HG02981 (cell line): ENCODE measurements at regions not wholly inside any gene's neighbourhood (a gene's known extent, or its start where the extent isn't known, plus 50 kb on each side); places are given as distances from the start of the nearest gene placed in this dataset.
"Not testable (repeated sequence)": the region's sequence is repeated elsewhere in the genome, so short reads cannot be mapped to it uniquely, and the experiment has no call there.

Experiments
- ATAC-seq: cut with Tn5 transposase; IDR thresholded peaks from one replicate; pipeline ENCODE4 v1.9.1; 2021; ENCODE audit warnings: mild to moderate bottlenecking, moderate library complexity; ENCODE audit not compliant: unreplicated experiment

DNA sequence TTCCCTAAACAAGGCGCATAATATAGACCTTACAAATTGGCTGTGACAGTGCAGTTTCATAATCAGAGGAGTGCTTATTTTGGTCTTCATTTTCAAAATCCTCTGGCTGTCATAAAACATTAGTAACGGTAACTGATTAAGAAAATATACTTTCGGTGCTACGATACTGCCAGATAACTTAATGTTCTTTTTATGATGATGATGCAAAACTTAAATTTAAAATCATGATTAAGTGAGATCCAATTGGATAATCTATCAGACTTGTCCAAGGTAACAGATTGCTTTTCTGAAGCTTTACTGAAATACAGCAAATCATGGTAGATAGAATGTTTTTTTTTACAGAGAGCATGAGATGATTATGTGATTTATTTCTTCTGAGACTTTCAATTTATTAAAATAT, 364.2 kb upstream of the CNTN3 start:
- no peak for ATAC-seq

DNA sequence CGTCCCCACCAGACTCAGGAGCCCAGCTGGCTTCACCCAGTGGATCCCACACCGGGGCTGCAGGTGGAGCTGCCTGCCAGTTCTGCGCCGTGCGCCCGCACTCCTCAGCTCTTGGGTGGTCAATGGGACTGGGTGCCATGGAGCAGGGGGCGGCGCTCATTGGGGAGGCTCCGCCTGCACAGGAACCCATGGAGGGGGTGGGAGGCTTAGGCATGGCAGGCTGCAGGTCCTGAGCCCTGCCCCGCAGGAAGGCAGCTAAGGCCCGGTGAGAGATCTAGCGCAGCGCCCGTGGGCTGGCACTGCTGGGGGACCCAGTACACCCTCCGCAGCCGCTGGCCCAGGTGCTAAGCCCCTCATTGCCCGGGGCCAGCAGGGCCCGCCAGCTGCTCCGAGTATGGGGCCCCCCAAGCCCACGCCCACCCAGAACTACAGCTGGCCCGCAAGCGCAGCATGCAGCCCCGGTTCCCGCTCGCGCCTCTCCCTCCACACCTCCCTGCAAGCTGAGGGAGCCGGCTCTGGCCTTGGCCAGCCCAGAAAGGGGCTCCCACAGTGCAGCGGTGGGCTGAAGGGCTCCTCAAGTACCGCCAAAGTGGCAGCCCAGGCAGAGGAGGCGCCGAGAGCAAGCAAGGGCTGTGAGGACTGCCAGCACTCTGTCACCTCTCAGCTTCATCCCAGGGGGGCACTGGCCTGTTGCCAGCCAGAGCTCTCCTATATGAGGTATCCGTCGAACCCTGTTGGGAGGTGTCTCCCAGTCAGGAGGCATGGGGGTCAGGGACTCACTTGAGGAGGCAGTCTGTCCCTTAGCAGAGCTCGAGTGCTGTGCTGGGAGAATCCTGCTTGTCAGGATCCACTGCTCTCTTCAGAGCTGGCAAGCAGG, 370.8 kb upstream of the CNTN3 start:
- ATAC-seq: not testable (repeated sequence)

DNA sequence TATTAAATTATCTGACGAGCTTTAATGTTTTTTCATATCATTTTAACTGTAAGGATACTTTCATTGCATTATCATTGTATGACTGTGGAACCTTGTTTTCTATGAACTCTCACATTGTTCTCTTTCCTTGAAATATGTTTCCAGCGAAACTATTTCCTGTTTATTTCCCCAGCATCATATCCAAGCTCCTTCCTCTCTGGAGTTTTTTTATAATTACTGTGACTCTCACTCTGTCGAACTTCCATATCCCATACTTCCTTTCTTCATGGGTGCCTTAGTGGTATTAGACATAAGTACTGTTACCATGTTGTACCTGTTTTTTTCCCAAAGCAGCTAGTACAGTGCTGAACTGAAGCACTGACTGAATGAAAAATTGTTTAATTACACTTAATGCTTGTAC, 373.6 kb upstream of the CNTN3 start:
- no peak for ATAC-seq

DNA sequence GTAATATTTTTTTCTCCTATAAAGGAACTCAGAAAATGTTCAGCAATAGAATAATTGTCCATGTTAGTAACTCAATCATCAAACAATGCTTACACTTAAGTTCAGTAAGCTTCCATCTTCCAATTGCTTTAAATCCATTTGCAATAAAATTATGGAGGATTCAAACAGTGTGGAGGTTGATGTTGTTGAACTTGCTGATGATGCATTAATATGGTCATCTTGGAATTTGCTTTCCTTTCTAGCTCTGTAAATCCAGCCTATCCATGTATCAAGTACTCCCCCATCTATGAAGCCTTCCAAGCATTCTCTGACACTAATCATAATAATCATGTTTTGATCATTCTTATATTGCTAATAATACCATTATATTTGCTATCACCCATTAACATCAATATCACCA, 378.4 kb upstream of the CNTN3 start:
- no peak for ATAC-seq

DNA sequence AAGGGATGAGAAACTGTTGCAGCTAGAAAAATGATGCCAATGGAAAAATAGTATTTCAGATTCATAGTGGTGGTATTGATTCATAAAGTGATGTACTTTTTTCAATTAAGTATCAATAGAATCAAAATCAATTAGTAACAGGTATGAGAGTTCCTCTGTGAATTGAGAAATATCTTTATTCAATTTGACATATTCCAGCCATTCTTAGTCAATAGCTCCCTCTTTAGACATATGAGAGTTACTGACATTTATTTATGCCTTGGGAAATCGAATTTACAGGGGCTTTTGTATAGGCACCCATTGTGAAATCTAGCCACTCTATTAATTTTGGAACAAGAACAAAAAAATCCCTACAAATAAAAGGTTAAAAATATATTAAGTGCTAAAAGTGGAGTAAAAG, 386.9 kb upstream of the CNTN3 start:
- no peak for ATAC-seq

DNA sequence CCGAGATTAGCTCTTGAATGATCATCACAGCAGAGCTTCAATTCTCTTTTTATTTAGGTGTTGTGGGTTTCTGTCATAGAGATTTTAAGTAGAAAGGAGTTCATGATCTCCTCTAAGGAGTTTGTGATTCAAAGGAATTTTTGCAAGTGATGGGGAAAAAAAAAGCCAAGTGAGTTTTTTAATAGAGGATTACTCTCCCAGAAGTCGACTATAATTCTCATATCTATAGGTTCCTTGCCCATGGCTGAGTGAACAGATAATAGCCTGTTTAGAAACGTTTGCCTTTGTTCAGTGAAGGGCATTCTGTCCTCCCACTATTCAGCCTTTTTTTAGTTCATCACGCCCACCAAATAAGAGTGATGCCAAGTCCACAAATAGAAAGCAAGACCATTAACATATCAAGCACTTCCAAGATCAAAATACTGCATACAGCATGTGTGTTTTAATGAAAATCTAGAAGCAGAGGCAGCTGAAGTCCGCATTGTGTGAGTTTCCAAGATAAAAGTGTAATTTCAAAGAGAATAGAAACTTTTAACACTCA, 398.4 kb upstream of the CNTN3 start:
- ATAC-seq: no peak

DNA sequence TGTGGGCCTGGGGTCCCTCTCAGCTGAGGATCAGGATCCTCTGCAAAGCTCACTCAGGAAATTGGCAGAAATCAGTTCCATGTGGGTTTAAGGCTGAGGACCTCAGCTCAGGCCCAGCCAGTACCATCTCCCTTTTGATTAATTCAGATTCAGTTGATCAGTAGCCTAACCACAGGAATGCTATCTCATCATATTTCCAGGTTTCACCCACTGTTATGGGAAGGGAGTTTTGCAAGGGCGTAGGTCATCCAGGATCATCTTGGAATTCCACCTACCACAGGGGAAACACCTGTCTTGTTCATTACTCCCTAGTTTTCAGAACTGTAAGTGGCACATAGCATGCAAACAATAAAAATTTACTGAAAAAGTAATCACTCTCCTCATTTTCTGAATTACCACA, 399.5 kb upstream of the CNTN3 start:
- ATAC-seq: no peak

DNA sequence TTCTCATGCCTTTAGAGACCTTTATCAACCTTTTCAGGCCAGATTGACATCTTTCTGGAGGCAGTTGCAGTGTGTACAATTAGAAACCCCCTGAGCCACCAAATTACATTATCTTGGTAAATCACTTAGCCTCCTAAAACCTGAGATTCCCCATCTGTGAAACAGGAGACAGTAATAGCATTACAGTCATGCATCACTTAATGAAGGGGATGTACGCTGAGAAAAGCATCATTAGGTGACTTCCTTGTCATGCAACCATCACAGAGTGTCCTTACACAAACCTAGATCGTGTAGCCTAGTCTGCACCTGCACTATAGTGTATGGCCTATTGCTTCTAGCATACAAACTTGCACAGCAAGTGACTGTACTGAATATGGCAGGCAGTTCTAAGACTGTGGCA, 400.8 kb upstream of the CNTN3 start:
- no peak for ATAC-seq

DNA sequence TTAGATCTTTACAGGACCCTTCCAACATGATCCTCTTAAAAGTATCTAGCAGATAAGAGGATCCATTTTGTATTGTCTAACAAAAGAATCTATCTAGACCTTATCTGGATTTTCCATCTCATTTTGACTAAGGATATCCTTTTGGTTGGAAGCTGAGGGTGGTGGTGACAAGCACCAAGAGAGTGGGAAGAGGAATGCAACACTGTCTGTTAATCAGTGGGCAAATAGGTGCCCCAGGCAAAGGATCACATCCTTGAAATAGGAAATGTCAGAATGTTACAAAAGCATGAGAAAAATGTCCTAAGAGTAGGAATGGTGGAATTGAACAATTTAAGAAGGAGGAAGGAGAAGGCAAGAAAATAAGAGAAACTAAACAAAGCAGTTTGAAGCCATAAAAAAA, 420.7 kb upstream of the CNTN3 start:
- no peak for ATAC-seq

DNA sequence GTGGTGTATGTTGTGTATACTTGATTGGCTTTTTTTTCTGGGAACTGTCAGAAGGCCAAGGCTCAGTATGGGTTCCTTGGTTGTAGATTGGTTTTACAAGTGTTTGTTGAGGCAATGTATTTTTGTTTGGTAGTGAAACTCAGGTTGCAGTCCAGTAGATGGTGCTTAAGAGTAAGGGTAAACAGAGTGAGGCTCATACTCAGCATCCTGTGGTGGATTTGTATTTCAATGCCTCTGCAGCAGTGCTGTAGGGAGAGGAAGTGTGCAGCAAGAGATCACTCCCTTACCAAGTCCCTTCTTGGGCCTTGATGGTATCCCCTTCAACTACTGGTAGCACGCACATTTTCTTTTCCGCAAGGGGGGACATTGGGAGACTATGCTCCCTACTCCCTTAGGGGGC, 428.5 kb upstream of the CNTN3 start:
- no peak for ATAC-seq

DNA sequence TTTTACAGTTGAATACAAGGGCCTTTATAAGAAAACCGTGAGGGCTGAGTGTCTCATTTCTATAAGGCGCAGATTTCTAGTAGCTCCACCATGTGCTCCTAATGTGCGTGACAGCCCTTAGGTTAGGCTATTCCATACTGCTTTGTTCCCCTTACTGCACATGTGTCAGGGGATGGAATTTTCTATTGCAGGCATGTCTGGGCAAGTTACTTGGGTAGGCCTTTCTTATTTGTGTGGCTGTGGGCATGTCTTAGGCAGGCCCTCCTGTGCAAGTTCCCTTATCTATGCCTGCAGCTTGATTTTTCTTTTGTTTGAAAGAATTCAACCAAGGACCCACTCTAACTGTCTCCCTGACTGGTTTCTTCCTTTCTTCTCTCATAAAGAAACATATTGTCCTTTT, 434.2 kb upstream of the CNTN3 start:
- ATAC-seq: no peak

DNA sequence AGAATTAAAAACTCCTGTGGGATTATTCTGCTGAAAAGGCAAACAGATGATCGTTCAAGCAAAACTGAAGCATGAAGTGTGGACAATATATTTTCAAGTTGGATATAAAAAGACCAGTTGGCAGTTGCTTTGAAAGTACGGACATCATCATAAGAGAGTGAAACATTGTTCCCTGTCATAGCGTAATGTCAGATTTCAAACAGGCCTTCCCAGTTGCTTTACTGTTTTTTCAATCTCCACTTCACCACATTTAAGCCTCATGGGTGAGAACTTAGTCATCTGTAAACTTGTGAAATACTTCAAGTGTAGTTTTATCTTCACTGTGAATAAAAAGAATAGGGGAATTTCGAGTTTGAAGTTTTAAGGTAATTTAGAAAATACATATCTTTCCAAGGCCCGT, 435.1 kb upstream of the CNTN3 start:
- ATAC-seq: no peak

DNA sequence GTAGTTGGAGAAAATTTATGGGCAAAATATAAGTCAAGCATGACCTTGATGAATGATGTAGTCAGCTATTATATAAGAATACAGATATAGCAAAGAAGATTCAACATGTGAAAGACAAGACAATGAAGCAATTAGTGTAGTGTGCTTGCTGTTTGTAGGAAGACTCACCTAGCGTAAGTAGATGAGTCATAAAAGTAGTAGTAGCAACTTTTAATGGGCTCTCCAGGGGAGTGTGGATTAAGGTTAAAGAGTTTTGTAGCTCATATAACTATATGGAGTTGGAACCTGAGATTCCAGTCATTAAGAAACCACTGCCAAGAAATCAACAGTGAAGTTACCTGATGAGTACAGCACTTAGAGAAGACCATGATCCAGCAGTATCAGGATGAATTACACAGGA, 444.7 kb upstream of the CNTN3 start:
- no peak for ATAC-seq

DNA sequence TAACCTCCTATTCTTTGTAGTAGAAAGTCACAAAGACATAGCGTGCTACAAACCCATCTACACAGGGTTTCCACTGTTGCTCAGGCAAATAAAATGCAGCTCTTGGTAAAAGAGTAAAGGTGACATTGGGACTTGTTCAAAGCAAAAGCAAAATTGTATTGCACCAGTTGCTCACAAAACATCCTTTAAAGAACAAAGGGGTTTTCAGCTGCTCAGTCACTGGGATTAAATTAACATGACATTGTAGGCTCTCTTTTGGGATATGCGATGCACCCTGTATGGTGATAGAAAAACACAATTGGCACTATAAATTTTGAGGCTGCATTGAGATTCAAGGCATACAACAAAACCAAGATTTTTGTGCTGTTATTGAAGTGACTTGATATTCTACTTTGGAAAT, 447.3 kb upstream of the CNTN3 start:
- no peak for ATAC-seq

DNA sequence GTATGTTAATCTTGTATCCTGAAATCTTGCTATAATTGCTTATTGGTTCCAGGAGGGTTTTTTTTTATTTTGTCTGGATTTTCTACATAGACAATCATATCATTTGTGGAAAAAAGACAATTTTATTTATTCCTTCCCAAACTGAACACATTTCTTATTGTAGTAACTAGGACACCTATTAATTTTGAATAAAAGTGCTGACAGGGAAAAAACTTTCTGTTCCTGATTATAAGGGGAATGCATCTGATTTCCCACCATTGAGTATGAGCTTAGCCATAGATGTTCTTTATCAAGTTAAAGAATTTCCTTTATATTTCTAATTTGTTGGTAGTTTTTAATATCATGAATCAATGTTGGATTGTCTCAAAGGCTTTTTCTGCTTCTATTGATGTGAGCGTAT, 460.7 kb upstream of the CNTN3 start:
- ATAC-seq: no peak

DNA sequence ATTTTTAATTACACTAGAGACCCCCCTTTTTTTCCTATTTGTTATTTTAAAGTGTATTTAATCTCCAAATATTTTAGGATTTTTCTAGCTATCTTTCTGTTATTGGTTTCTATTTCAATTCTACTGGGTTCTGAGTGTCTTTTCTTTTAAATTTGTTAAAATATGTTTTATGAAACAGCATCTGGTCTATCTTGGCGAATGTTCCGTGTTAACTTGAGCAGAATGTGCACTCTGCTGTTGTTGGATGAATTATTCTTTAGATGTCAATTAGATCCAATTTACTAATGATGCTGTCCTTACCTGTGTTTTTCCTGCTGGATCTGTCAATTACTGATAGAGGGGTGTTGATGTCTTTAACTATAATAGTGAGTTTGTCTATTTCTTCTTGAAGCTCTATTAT, 462.0 kb upstream of the CNTN3 start:
- ATAC-seq: no peak

DNA sequence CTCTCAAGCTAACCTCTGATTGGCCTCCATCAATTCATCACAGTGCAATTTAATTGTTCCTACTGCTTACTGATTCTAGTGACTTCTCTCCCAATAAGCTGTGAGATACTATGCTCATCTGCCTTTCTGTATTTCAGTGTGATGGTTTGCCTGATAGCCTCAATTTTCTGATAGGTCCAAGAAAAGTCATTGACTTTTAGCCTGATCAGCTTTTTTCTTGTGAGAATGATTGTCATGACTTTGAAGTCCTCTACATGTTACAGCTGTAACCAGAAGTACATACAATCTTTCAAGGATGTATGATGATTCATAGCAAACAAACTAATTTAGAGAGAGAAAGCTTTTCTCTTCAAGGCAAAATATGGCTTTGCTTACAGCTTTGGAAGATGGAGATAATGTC, 463.8 kb upstream of the CNTN3 start:
- no peak for ATAC-seq

DNA sequence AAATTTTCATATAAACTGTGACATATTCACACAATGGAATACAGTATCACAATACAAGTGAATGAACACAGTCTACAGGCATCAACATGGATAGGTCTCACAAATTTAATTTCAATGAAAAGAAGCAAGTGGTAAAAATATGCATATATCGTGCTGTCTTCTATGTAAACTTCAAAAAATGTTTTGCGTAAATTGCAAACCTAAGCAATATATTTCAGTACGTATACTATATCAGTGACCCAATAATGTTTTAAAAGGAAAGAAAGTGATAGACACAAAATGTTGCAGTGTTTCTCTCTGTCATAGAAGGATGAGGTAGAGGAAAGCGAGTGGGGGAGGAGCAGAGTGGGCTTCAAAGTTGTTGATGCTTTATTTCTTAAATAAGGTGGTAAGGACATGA, 468.4 kb upstream of the CNTN3 start:
- ATAC-seq: no peak

DNA sequence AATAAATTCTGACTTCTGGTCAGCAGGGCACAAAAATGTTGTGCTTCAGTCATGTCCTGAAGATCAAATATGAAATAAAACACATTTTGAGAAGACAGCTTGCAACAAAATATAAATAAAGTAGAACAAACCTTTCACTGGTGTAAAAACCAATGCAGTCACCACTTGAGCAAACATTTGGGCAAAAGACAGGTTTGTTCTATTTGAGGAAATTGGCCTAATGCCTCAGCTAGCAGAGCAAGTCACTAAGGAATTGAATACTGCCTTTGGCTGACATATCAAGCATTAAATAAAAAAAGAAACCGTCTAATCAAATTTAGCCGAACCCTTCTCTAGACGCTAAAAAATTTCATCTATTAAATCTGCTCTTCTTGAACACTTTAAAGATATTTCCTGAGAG, 475.4 kb upstream of the CNTN3 start:
- ATAC-seq: no peak

DNA sequence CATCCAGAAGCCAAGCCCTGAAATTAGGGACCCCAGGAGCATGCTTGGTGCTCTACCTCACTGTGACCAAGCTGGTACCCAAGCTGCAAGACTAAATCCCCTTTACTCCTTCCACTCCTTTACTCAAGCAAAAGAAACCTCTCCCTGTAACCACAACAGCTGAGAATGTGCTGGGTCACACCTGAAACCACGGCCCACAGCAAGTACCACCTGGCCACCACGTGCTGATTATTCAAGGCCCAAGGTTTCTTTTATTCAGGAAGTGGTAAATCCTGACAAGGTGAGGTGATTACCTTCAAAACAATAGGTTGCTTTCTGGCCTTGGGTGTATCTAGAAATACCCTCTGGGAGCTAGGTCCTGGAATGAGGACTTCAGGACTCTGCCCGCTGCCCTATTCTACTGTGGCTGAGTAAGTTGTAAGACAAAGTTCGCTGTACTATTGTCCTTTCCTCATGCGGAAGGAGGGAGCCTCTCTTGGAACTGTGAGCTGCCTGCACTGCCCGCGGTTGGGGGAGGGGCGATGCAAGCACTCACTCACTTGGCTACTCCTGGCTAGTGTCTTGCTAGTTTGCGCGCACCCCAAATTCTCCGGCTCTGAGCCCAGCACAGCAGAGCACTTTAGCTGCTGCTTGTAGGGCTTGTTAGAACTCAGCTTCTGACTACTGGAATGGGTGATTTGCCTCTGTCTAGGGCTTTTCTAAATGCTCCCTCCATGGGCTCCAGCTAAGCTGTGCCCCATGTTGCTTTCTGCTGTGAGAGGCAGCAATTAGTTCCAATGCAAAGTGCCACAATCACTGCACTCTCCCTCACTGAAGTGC, 487.1 kb upstream of the CNTN3 start:
- no peak for ATAC-seq

DNA sequence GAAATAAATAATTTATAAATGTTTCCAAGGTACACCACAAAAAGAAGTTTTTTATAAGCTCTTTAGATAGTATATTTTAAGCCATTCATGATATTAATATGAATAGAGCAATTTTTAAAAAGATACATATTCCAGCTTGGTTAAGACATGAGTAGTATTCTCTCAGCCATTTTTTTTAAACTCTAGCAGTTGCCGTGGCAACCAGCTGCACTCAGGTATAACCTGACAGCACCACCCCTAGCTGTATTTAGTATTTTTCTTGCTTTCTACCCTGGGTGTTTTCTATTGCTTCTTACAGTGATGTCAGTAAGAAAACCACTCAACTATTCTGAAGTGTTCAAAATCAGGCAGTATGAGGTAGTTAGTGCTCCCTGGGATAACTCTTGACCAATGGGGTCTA, 496.3 kb upstream of the CNTN3 start:
- ATAC-seq: no peak

DNA sequence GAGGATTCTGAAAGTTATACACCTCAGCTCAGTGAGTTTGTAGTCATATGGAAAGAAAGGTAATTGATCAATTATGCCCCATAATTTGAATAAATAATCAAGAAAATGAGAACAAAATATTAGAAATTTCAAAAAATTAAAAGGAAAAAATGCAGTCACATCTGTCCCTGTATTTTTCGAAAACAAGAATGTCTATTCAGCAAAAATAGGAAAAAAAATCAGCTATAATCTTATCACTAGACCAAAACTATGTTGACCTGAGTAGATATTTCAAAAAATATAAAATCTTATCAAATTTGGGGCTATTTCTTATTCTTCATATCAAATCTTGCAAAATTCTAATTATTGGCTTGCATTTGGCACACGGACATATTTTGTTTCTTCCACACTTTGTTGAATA, 501.2 kb upstream of the CNTN3 start:
- ATAC-seq: no peak
